ENCODE measurements at regions not wholly inside any gene's neighbourhood (a gene's known extent, or its start where the extent isn't known, plus 50 kb on each side); places are given as distances from the start of the nearest gene placed in this dataset.
"Not testable (repeated sequence)": the region's sequence is repeated elsewhere in the genome, so short reads cannot be mapped to it uniquely, and the experiment has no call there.

- DNase-seq (ENCODE audit: low read depth) = peak; percentile 49
These were observed 91.4 kb upstream of the XIST start for GRCh38 chrX:73943693-73944562.

- no peak for DNase-seq (ENCODE audit: low read depth)
These were observed 88.5 kb upstream of the XIST start for GRCh38 chrX:73940893-73941470.

GRCh38 chrX:73937843-73938242 lies 85.3 kb upstream of the XIST start:
- DNase-seq (ENCODE audit: low read depth) = not testable (repeated sequence)

- no peak for DNase-seq (ENCODE audit: low read depth)
These were observed 80.0 kb upstream of the XIST start for GRCh38 chrX:73932522-73932921.

GRCh38 chrX:73930300-73930699 lies 77.8 kb upstream of the XIST start:
- DNase-seq (ENCODE audit: low read depth) = no peak

GRCh38 chrX:73922856-73923455 lies 70.4 kb upstream of the XIST start:
- no peak for DNase-seq (ENCODE audit: low read depth)

GRCh38 chrX:73916931-73917667 lies 64.6 kb upstream of the XIST start:
- DNase-seq (ENCODE audit: low read depth) = peak; percentile 86

- no peak for DNase-seq (ENCODE audit: low read depth)
These were observed 64.0 kb upstream of the XIST start for GRCh38 chrX:73916489-73916888.

GRCh38 chrX:73914792-73915191 lies 62.3 kb upstream of the XIST start:
- not testable (repeated sequence) for DNase-seq (ENCODE audit: low read depth)

GRCh38 chrX:73913580-73913979 lies 61.1 kb upstream of the XIST start:
- no peak for DNase-seq (ENCODE audit: low read depth)

GRCh38 chrX:73911946-73912345 lies 59.4 kb upstream of the XIST start:
- not testable (repeated sequence) for DNase-seq (ENCODE audit: low read depth)

GRCh38 chrX:73905749-73906374 lies 53.3 kb upstream of the XIST start:
- not testable (repeated sequence) for DNase-seq (ENCODE audit: low read depth)

GRCh38 chrX:73903941-73904340 lies 51.4 kb upstream of the XIST start:
- no peak for DNase-seq (ENCODE audit: low read depth)

Measured in GM04503 (cell line).